ENCODE measurements at regions not wholly inside any gene's neighbourhood (a gene's known extent, or its start where the extent isn't known, plus 50 kb on each side); places are given as distances from the start of the nearest gene placed in this dataset.

- TF ChIP-seq CTCF (conservative IDR thresholded peaks at IDR 0.05 in 1 of 2, IDR thresholded peaks at IDR 0.05 in 1 of 2; ENCODE audit: low read depth in 1 of 2, low read length in 2 of 2) (no peak), EZH2 (IDR thresholded peaks at IDR 0.05; ENCODE audit: low read length, missing control alignments) (no peak)
Measured at GRCh38 chr11:10365045-10365444, 60.2 kb downstream of the ADM start.

Measured in fibroblast of lung (primary cell).